ENCODE measurements at regions not wholly inside any gene's neighbourhood (a gene's known extent, or its start where the extent isn't known, plus 50 kb on each side); places are given as distances from the start of the nearest gene placed in this dataset.

DNA sequence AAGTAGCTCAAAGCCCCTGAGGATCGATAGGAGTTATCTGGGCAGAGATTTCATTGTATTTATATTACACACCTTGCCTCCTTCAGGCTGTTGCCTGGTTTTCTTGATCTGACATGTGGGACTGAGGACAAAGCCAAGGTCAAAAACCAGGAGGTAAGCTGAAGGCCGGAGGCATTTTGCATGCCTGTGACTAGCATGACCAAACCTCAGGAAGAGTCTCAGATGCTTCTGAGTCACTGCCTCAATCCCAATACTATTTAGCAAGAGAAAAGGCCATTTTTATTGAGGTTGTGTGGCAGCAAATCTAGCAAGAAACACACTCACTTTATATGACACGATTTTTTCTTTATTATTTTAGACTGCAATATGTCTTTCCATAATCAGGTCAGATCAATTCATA lies 968.1 kb downstream of the CDH11 start:
- Mint-ChIP-seq H3K27ac (no peak overlapping the region), H3K27me3 (no peaks in the 10 kb centered on the region), H3K4me3 (no peak overlapping the region), H3K9me3 (peaks cover 1 to 13% (median 4%) of the 10 kb centered on the region in 3 donors), H3K4me1 (no peaks in the 10 kb centered on the region), H3K36me3 (no peaks in the 10 kb centered on the region)

DNA sequence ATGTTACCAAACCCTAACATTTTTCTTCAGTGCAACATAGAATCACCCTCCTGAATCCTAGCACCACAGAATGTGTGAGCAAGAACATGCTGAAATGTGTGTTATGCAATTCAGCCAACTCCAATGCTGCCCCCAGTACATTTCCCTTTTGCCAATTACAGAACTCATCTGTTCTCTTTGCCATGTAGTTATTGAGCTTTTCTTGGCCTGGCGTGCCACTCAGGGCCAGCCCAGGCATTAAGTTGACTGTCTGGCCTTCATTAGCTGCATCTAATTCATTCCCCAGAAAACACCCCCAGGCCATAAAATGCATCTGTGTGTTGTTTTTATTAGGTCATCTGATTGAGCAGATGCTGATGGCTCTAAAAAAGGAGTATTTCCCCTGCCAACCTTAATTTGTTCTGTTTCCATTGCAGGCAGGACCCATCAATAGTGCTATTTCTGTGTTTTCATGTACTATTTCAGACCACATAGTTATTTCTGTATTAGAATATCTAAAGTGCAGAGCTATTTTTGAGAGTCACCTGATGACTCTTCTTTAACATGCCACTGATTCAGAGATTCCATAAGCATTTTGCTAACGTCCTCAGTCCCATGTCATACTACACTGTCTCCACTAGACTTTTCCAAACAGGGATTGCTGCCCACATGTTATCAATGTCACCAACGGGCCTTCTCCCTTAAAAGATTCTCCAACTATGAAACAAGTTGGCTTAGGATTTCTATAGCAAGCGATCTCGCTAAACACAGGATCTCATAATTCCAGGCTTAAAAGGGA lies 969.7 kb downstream of the CDH11 start:
- H3K4me3 Mint-ChIP-seq, result no peak overlapping the region
- peaks cover 3 to 10% (median 4%) of the 10 kb centered on the region in 3 donors for H3K9me3 Mint-ChIP-seq
- H3K27me3 Mint-ChIP-seq, result no peaks in the 10 kb centered on the region
- peaks cover 2% of the 10 kb centered on the region for H3K36me3 Mint-ChIP-seq
- no peaks in the 10 kb centered on the region for H3K4me1 Mint-ChIP-seq
- no peak overlapping the region for H3K27ac Mint-ChIP-seq

DNA sequence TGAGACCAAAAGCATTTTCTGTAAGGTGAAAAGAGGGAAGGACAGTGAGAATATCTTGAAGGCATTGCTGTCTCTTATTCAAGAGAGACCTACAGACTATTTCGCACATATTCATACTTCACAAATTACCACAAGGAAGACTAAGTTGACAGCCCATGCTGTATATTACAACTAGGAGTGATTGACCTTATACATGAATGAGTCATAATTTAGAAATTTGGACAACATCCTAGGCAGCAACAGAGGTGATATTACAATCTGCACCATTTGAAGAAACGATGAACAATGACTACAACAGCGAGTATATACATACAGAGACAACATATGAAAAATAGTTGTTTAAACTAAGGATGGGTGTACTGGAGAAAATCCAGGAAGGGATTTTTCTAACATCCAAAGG lies 971.7 kb downstream of the CDH11 start:
- no peaks in the 10 kb centered on the region for H3K4me1 Mint-ChIP-seq
- H3K9me3 Mint-ChIP-seq, result peaks cover 3 to 5% (median 4%) of the 10 kb centered on the region in 3 donors
- peaks cover 2% of the 10 kb centered on the region for H3K36me3 Mint-ChIP-seq
- H3K27ac Mint-ChIP-seq, result no peak overlapping the region
- H3K4me3 Mint-ChIP-seq, result no peak overlapping the region
- H3K27me3 Mint-ChIP-seq, result no peaks in the 10 kb centered on the region

DNA sequence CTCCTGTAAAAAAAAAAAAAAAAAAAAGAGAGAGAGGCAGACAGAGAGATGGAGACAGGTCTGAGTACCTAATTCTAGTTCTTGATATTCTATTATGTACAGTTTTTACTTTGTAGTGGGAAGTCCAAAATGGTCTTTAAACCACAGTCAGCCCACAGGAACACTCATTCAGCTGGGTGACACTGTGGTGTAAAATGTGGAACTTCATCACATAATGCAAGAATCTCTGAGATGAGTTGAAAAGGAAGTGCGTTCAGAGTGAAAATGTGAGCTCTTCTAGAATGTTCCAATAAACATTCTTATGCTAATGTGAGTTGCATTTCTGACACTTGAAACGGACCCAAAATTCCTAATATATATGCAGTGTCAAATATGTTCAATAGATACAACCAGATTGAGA lies 972.1 kb downstream of the CDH11 start:
- Mint-ChIP-seq H3K9me3 (peaks cover 3 to 5% (median 4%) of the 10 kb centered on the region in 3 donors), H3K4me1 (no peaks in the 10 kb centered on the region), H3K27me3 (no peaks in the 10 kb centered on the region), H3K27ac (no peak overlapping the region), H3K4me3 (no peak overlapping the region), H3K36me3 (peaks cover 2% of the 10 kb centered on the region)

DNA sequence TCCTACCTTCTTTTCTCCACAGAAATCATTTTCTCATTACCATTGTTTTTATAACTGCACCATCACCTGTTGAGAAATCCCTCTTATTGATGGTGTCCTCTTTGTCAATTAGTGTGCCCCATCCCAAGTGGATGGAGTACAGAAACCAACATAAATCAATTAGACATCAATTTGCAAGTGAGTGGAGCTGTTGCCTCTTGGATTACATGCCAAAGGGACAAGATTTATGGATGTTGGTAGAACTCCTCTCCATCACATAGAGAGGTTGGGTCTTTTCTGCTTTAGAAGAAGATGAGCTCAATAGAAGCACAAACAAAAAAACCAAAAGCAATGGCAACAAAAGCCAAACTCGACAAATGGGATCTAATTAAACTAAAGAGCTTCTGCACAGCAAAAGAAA lies 973.5 kb downstream of the CDH11 start:
- H3K4me3 Mint-ChIP-seq, result no peak overlapping the region
- H3K36me3 Mint-ChIP-seq, result peaks cover 2% of the 10 kb centered on the region
- no peaks in the 10 kb centered on the region for H3K27me3 Mint-ChIP-seq
- peaks cover 3 to 5% (median 5%) of the 10 kb centered on the region in 3 donors for H3K9me3 Mint-ChIP-seq
- H3K4me1 Mint-ChIP-seq, result no peaks in the 10 kb centered on the region
- H3K27ac Mint-ChIP-seq, result no peak overlapping the region

DNA sequence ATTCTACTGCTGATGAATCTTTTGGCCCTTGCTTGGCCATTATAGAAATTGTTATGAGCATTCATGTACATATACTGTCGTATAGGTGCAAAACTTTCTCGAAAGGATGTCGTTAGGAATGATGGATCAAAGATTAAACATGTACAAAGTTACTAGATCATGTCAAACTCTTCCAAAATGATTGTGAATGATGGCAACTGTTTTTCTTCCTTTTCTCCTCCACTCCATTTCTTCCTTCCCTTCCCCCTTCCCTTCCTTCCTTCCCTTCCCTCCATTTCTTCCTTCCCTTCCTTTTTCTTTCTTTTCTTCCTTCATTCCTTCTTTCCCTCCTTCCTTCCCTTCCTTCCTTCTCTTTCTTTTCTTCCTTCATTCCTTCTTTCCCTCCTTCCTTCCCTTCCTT lies 973.9 kb downstream of the CDH11 start:
- Mint-ChIP-seq H3K36me3 (peaks cover 2% of the 10 kb centered on the region), H3K27me3 (no peaks in the 10 kb centered on the region), H3K9me3 (peaks cover 3 to 5% (median 5%) of the 10 kb centered on the region in 3 donors), H3K4me3 (no peak overlapping the region), H3K27ac (no peak overlapping the region), H3K4me1 (no peaks in the 10 kb centered on the region)

DNA sequence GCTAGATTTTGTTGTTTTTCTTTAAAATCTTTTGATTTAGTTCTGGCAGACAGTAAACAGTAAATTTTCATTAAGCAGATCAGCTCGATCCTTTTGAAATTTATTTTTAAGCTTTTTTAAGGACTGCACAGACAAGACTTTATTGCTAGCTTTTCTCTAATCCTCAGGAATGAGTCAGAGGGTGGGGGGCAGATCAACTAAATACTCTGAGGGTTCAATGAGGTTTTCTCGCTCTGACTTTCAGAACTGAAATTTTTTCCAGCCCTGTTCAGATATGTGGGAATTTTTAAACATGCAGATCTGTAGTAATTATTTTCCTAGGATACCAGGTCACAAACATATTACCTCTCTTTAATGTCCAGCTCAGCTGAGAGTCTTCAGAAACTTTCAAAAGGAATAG lies 977.2 kb downstream of the CDH11 start:
- Mint-ChIP-seq H3K27ac (no peak overlapping the region), H3K4me1 (no peaks in the 10 kb centered on the region), H3K4me3 (no peak overlapping the region), H3K9me3 (peaks cover 0 to 7% (median 4%) of the 10 kb centered on the region in 3 donors), H3K36me3 (peaks cover 2% of the 10 kb centered on the region), H3K27me3 (no peaks in the 10 kb centered on the region)

DNA sequence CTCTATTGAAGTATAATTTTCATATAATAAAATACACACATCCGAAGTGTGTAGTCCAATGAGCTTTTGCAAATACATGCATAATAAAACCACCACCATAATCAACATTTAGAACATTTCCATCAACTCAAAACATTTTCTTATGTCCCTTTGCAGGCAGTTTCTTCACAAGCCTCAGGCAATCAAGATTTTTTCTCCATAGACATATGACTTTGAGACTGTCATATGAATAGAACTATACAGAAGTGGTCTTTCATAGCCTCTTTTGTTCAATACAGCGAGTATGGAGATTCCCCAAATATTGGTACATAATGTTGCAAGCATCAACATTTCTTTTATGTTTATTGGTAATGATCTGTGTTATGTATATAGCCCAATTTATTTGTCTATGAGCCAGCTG lies 983.2 kb downstream of the CDH11 start:
- Mint-ChIP-seq H3K9me3 (peaks cover 0 to 8% (median 1%) of the 10 kb centered on the region in 3 donors), H3K4me1 (no peaks in the 10 kb centered on the region), H3K36me3 (no peaks in the 10 kb centered on the region), H3K27ac (no peak overlapping the region), H3K27me3 (no peaks in the 10 kb centered on the region), H3K4me3 (no peak overlapping the region)

DNA sequence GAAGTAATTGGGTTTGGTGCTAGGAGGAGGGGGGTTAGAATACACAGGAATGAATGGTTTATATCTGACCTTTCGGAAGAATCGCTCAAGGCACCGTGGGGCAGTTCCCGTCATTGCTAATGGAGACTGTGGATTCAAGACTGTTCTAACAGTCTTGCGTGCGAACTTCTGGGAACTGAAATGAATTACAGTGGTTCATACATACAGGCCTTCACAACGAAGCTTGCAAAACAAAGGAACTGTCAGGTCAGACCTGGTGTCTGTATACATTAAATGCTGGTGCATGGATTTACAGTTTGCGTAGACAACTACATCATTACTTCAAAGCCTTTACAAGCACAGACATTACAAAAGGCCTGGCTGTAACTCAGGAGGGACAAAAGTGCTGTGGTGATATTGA lies 983.9 kb downstream of the CDH11 start:
- H3K36me3 Mint-ChIP-seq, result no peaks in the 10 kb centered on the region
- H3K4me3 Mint-ChIP-seq, result no peak overlapping the region
- no peak overlapping the region for H3K27ac Mint-ChIP-seq
- peaks cover 0 to 8% (median 1%) of the 10 kb centered on the region in 3 donors for H3K9me3 Mint-ChIP-seq
- H3K27me3 Mint-ChIP-seq, result no peaks in the 10 kb centered on the region
- no peaks in the 10 kb centered on the region for H3K4me1 Mint-ChIP-seq

DNA sequence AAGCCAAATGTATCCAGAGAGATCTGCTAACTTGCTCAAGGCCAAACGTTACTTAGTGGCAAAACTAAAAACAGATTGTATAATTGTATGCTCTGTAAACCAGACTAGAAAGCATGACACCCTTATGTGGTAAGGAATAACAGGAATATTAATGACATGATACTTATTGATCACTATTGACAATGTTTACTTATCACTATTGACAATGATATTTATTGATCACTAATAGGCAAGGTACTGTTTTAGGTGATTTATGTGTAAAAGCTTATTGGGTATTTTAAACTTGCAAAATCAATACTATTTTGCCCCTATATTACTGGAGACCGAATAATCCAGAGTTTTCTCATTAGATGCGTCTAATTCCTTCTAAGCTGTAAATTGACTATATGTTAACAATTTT lies 985.1 kb downstream of the CDH11 start:
- H3K4me1 Mint-ChIP-seq, result no peaks in the 10 kb centered on the region
- peaks cover 0 to 5% (median 2%) of the 10 kb centered on the region in 3 donors for H3K9me3 Mint-ChIP-seq
- H3K36me3 Mint-ChIP-seq, result no peaks in the 10 kb centered on the region
- H3K27ac Mint-ChIP-seq, result no peak overlapping the region
- no peak overlapping the region for H3K4me3 Mint-ChIP-seq
- no peaks in the 10 kb centered on the region for H3K27me3 Mint-ChIP-seq

DNA sequence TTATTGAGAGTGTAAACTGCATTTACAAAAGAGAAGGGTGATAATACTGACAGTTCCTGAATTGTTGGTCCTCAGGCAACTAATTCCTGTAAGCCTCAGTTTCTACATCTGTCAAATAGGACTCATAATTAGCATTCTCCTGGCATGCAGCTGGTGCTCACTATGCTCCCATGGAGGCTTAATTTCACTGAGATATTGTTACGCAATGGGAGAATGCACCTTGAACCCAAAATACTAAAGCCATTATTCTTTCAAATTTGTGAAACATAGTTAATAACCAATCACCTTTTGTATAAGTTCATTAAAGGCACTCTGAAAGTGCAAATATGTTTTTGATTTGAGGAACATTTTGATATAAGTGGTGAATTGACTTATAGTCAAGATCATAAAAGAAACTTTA lies 985.5 kb downstream of the CDH11 start:
- no peaks in the 10 kb centered on the region for H3K36me3 Mint-ChIP-seq
- no peak overlapping the region for H3K27ac Mint-ChIP-seq
- no peak overlapping the region for H3K4me3 Mint-ChIP-seq
- H3K4me1 Mint-ChIP-seq, result no peaks in the 10 kb centered on the region
- peaks cover 0 to 5% (median 2%) of the 10 kb centered on the region in 3 donors for H3K9me3 Mint-ChIP-seq
- no peaks in the 10 kb centered on the region for H3K27me3 Mint-ChIP-seq

DNA sequence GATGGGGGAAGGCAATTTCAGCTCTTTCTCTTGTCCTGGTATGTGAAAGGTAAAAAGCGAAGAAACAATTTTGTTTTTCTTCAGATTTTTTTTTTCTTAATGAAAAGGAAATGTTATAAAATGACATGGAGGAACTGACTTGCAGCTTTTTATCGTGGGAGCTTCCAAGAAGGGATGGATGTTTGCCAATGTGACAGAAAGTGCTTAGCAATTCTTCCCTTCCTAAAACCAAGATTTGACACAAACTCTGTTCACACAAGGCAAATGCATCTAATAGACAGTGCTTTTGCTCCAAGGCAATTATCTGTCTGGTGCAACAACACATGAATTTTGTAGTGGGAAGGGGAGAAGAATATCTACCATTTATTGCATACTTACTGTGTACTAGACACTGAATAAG lies 988.5 kb downstream of the CDH11 start:
- Mint-ChIP-seq H3K9me3 (peaks cover 2 to 13% (median 4%) of the 10 kb centered on the region in 3 donors), H3K4me3 (no peak overlapping the region), H3K36me3 (no peaks in the 10 kb centered on the region), H3K27ac (no peak overlapping the region), H3K27me3 (no peaks in the 10 kb centered on the region), H3K4me1 (no peaks in the 10 kb centered on the region)

DNA sequence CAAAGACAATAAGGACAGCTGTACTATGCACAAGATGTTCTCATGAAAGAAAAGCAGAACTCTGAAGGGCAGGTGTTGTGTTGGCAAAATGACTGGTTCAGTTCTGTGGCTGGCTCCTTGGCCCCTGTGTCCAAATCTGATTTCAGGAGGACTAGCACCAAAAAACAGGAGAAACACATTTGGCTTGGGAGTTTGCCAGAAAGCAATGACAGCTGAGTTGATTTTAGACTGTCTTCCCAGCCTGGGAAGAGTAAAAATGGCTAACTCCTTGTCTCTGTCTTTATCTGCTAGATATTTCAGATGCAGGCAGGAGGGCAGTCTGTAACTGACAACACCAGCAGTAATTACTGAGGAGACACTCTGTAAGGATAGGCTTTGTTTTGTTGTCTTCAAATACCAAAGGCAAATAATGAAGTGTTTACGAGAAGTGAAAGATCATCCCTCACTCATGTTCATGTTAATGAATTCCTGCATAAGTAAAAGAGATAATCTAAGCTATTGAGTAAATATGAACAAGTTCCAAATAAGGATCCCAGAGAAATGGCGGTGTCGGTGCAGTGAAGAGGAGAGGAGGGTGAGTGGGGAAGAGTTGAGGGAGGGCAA lies 989.0 kb downstream of the CDH11 start:
- Mint-ChIP-seq H3K27me3 (no peaks in the 10 kb centered on the region), H3K27ac (no peak overlapping the region), H3K4me1 (no peaks in the 10 kb centered on the region), H3K4me3 (no peak overlapping the region), H3K9me3 (peaks cover 2 to 13% (median 4%) of the 10 kb centered on the region in 3 donors), H3K36me3 (no peaks in the 10 kb centered on the region)

DNA sequence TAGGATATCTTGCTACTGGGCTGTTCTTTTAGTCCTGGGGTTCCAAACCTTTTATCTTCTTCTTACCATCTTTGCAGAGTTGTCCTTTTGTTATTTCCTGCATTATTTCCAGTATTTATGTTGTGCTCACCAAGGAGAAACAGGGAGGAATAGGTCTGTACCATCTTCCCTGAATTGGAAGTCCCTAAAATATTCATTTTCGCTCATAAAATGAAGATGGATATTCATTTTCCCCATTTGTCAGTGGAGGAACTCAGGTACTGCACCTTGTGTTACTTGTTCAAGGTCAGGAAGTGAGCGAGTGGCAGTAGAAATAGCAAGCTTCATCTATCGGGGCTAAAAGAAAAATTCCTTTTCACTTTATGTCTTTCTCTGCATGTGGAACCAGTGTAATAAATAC lies 989.7 kb downstream of the CDH11 start:
- Mint-ChIP-seq H3K27ac (no peak overlapping the region), H3K4me1 (no peaks in the 10 kb centered on the region), H3K9me3 (peaks cover 2 to 13% (median 4%) of the 10 kb centered on the region in 3 donors), H3K4me3 (no peak overlapping the region), H3K36me3 (no peaks in the 10 kb centered on the region), H3K27me3 (no peaks in the 10 kb centered on the region)

DNA sequence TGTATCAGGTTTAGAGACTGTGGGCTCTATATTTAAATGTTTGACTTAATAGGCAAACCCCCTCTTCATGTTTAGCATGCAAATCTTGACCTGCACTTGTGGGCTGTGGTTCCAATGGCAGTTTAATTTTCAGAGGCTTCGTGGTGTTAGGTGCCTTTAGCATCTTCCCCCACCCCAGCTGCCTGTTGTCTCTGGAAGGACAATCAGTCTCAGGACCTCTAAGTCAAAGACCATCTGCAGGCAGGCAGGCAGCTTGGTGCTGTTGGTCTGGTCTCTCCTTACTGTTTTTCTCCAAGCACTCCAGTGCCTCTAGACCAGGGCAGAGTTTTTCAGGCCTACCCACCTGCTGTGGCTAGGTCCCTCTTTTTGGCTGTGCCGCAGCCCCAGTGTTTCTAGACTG lies 990.4 kb downstream of the CDH11 start:
- no peaks in the 10 kb centered on the region for H3K36me3 Mint-ChIP-seq
- no peak overlapping the region for H3K27ac Mint-ChIP-seq
- H3K4me3 Mint-ChIP-seq, result no peak overlapping the region
- peaks cover 2 to 16% (median 4%) of the 10 kb centered on the region in 3 donors for H3K9me3 Mint-ChIP-seq
- no peaks in the 10 kb centered on the region for H3K4me1 Mint-ChIP-seq
- no peaks in the 10 kb centered on the region for H3K27me3 Mint-ChIP-seq

DNA sequence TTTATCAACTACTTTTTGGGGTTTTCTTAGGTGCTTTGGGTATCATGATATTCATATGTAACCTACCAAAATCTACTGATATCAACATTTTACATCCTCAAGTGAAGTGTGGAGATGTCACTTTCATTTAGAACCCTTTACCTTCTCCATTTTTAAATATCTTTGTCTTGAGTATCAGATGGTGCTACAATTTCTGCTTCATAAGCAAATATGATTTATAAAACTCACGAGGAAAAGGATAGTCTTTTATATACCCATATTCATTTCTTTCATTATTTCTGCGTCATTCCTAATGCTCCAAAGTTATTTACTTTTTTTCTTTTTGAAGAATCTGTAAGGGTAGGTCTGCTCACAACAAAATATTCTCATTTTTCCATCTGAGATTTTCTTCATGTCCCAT lies 991.7 kb downstream of the CDH11 start:
- Mint-ChIP-seq H3K27me3 (no peaks in the 10 kb centered on the region), H3K36me3 (no peaks in the 10 kb centered on the region)

More for the DNA sequence above, 991.7 kb downstream of the CDH11 start:
- H3K9me3 Mint-ChIP-seq, result peaks cover 2 to 17% (median 4%) of the 10 kb centered on the region in 3 donors
- no peak overlapping the region for H3K27ac Mint-ChIP-seq
- no peaks in the 10 kb centered on the region for H3K4me1 Mint-ChIP-seq
- H3K4me3 Mint-ChIP-seq, result no peak overlapping the region
